ENCODE measurements at regions not wholly inside any gene's neighbourhood (a gene's known extent, or its start where the extent isn't known, plus 50 kb on each side); places are given as distances from the start of the nearest gene placed in this dataset.
A peak's percentile ranks its signal among the peaks of the same experiment; 100 is the strongest.
"Not testable (repeated sequence)": the region's sequence is repeated elsewhere in the genome, so short reads cannot be mapped to it uniquely, and the experiment has no call there.

DNA sequence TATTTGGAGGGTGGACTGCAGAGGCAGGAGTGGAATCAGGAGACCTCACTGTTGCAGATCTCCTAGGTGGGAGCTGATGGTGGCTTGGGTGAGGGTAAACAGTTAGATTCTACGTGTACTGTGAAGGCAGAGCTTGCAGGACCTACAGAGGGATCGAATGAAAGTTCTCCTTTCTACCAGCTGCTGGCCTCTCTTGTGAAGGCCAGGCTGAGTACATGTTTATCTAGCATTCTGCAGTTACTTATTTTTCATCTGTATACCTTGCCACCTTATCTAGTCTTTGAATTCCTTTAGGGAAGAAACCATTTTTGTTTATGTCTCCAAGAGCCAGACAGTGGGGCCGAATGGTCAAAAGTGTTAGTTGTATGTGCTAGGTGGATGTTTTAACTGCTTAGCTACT, 57.6 kb downstream of the PTTG1 start:
- DNase-seq (ENCODE audit: low read depth, low spot score) = no peak

DNA sequence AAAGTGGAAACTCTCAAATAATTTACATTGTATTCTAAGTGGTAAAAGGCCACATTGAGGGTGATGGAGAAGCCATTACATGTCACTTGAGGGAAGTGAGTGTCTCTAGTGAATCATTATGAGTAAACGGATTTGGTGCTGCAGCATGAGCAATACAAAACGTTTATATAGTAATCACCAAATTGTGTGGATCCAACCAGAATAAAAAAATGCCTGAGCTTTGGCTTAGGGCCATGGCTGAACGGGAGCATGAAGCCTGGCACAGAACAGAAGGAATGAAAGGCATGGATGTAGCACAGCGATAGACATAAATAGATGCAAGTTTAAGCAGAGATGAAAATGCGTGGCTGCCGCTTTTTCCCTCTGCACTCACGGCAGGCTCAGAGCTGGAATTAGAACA, 58.3 kb downstream of the PTTG1 start:
- DNase-seq (ENCODE audit: low read depth, low spot score) = no peak

DNA sequence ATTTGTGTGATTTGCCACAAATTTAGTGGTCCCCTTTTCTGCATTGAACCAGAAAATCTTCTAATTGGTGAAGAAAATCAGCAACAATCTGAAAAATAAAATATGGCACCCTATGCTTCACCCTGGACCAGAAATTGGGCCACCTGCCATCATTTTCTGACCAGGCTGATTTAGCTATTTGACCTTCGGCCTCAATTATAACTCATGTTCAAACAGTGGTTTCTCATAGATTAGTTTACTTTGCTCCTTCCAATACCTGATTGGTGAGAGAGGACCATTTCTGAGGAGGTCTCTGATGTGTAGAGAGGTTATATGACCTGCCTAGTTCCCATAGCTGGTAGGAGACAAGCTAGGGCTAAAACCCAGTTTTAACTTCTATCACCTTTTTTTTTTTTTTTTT, 59.0 kb downstream of the PTTG1 start:
- DNase-seq (ENCODE audit: low read depth, low spot score) = no peak

GRCh38 chr5:160484678-160485077, 63.0 kb downstream of the PTTG1 start:
- no peak for DNase-seq (ENCODE audit: low read depth, low spot score)

DNA sequence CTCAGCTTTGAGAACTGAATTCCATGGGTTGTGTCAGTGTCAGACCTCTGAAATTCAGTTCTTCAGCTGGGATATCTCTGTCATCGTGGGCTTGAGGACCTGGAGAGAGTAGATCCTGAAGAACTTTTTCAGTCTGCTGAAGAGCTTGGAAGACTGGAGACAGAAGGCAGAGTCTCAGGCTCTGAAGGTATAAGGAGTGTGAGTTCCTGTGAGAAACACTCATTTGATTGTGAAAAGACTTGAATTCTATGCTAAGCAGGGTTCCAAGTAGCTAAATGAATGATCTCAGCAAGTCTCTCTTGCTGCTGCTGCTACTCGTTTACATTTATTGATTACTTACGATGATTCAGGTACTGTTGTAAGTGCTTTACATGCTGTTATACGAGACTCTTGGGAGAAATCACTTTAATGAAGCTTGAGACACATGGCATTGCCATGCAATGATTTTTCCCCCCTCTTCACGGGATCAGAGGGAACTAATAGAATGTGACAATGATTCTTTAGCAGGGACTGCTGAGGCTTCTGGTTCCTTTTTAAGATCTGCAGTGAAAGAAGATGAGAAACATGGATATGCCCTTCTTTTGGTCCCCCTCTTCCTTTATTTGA, 63.8 kb downstream of the PTTG1 start:
- no peak for DNase-seq (ENCODE audit: low read depth, low spot score)

DNA sequence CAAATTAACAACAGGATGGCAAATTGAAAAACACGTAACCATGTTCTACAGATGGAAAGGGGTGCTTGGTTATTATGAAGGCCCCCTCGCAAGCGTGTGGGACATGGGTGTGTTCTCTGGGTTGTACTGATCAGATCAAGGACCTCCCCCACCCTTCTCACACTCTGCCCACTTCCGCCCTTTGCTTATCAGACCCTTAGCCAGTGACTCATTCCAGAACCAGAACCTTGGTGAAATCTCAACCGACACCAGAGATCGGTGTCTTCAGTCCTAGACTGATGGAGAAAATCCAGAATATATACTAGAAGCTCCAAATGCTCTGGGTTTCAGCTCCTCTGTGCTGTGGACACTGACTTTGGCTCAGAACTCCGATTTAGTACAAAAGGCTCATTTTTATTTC, 64.9 kb downstream of the PTTG1 start:
- DNase-seq (ENCODE audit: low read depth, low spot score) = no peak

DNA sequence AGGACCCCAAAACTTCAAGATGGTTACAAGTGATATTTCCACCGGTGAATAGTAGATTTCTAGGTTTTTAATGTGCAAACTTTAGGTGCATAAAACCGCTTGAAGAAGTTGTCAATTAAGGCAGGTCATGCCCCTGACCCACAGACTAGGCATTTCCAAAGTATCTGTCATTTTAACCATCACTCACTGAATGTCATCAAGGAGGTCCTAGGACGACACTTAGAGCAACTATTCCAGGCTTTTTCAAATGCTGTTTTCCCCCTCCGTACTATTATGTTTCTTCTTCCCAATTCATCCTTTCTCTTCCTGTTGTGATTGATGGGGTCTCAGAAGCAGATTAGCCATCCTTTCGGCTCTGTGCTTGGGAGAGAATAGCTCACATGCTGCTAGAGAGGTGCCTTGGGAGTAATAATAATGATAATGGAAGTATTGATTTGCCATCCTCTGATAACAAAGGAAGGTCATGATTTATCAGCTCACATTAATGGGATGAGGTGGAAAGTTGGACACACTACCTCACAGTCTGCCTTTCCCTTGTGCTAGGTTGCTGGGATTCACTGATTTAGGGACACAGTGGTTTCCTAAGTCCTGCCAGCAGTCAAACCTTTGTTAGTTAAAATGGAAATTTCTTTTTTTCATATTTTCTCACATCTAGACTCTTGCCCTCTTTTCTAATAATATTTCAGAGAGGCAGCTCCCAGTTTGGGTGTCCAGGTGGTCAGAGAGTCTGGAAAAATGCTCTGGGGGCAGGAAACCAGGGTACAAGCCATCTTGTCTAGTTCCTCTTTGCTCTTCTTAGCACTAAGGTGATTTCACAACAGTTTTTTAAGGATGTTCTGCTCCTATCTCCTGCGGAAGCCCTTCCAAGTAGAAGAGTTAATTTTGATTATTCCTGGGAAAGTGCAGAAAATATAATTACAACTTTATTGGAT, 67.0 kb downstream of the PTTG1 start:
- DNase-seq (ENCODE audit: low read depth, low spot score) = no peak

GRCh38 chr5:160491438-160491837, 69.8 kb downstream of the PTTG1 start:
- no peak for DNase-seq (ENCODE audit: low read depth, low spot score)

GRCh38 chr5:160492565-160492964, 70.9 kb downstream of the PTTG1 start:
- DNase-seq (ENCODE audit: low read depth, low spot score) = no peak

- no peak for DNase-seq (ENCODE audit: low read depth, low spot score)
These were observed 72.2 kb downstream of the PTTG1 start for GRCh38 chr5:160493806-160494338.

GRCh38 chr5:160494451-160494850, 72.8 kb downstream of the PTTG1 start:
- no peak for DNase-seq (ENCODE audit: low read depth, low spot score)

- DNase-seq (ENCODE audit: low read depth, low spot score) = no peak
These were observed 74.7 kb downstream of the PTTG1 start for GRCh38 chr5:160496334-160496733.

GRCh38 chr5:160496784-160497183, 75.1 kb downstream of the PTTG1 start:
- no peak for DNase-seq (ENCODE audit: low read depth, low spot score)

- no peak for DNase-seq (ENCODE audit: low read depth, low spot score)
These were observed 76.2 kb downstream of the PTTG1 start for GRCh38 chr5:160497878-160498277.

DNA sequence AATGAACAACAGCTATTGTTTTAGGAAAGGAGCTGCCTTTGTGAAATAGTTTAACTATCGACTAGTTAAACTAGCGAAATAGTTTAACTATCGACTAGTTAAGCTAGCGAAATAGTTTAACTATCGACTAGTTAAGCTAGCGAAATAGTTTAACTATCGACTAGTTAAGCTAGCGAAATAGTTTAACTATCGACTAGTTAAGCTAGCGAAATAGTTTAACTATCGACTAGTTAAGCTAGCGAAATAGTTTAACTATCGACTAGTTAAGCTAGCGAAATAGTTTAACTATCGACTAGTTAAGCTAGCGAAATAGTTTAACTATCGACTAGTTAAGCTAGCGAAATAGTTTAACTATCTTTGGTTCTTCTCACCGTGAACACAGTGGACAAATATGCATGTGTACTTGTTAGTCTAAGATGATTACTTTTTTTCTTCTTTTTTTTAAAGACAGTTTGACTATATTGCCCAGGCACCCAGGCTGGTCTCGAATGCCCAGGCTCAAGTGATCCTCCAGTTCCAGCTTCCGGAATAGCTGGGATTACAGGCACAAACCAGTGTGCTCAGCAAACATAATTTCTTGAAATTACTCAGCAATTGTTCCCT, 76.9 kb downstream of the PTTG1 start:
- not testable (repeated sequence) for DNase-seq (ENCODE audit: low read depth, low spot score)

GRCh38 chr5:160500786-160501779, 79.4 kb downstream of the PTTG1 start:
- no peak for DNase-seq (ENCODE audit: low read depth, low spot score)

- no peak for DNase-seq (ENCODE audit: low read depth, low spot score)
These were observed 83.3 kb downstream of the PTTG1 start for GRCh38 chr5:160504906-160505305.

GRCh38 chr5:160506006-160507004, 84.7 kb downstream of the PTTG1 start:
- DNase-seq (ENCODE audit: low read depth, low spot score) = peak; percentile 30

GRCh38 chr5:160507221-160507721, 85.6 kb downstream of the PTTG1 start:
- no peak for DNase-seq (ENCODE audit: low read depth, low spot score)
